ENCODE measurements at regions not wholly inside any gene's neighbourhood (a gene's known extent, or its start where the extent isn't known, plus 50 kb on each side); places are given as distances from the start of the nearest gene placed in this dataset.

GRCh38 chr2:121818546-121818945 is 63.1 kb downstream of the TSN start:
- no peaks in the 10 kb centered on the region for H3K27me3 ChIP-seq (ENCODE audit: control insufficient read depth, insufficient read depth, low read length)
- H3K36me3 ChIP-seq (ENCODE audit: control insufficient read depth, insufficient read depth, low read length), result no peaks in the 10 kb centered on the region
- H3K27ac ChIP-seq (ENCODE audit: low read length), result no peak overlapping the region
- no peak for DNase-seq
- peaks cover 3% of the 10 kb centered on the region for H3K9me3 ChIP-seq (replicated peaks; ENCODE audit: control insufficient read depth, low read depth, low read length)
- no CpG with 5 or more reads among the region's 1 CpG for WGBS (ENCODE audit: insufficient coverage)
- no peaks in the 10 kb centered on the region for H3K4me1 ChIP-seq (ENCODE audit: control insufficient read depth, insufficient read depth, low read length)
- no peak overlapping the region for H3K4me3 ChIP-seq (ENCODE audit: low read length)

- DNase-seq, result no peak
- H3K27ac ChIP-seq (ENCODE audit: low read length), result no peak overlapping the region
- no peaks in the 10 kb centered on the region for H3K4me1 ChIP-seq (ENCODE audit: control insufficient read depth, insufficient read depth, low read length)
- no peak overlapping the region for H3K4me3 ChIP-seq (ENCODE audit: low read length)
- 43% methylated on average over 6 of the region's 6 CpGs for WGBS (ENCODE audit: insufficient coverage)
- no peaks in the 10 kb centered on the region for H3K27me3 ChIP-seq (ENCODE audit: control insufficient read depth, insufficient read depth, low read length)
- peaks cover 3% of the 10 kb centered on the region for H3K9me3 ChIP-seq (replicated peaks; ENCODE audit: control insufficient read depth, low read depth, low read length)
- no peaks in the 10 kb centered on the region for H3K36me3 ChIP-seq (ENCODE audit: control insufficient read depth, insufficient read depth, low read length)
Observed at GRCh38 chr2:121819846-121820245, 64.4 kb downstream of the TSN start.

- Histone ChIP-seq H3K4me3 (ENCODE audit: low read length) (no peak overlapping the region), H3K27me3 (ENCODE audit: control insufficient read depth, insufficient read depth, low read length) (no peaks in the 10 kb centered on the region), H3K9me3 (replicated peaks; ENCODE audit: control insufficient read depth, low read depth, low read length) (peaks cover 3% of the 10 kb centered on the region), H3K4me1 (ENCODE audit: control insufficient read depth, insufficient read depth, low read length) (no peaks in the 10 kb centered on the region), H3K36me3 (ENCODE audit: control insufficient read depth, insufficient read depth, low read length) (no peaks in the 10 kb centered on the region), H3K27ac (ENCODE audit: low read length) (no peak overlapping the region)
- DNase-seq, result no peak
- WGBS (ENCODE audit: insufficient coverage), result 57% methylated on average over 4 of the region's 6 CpGs
Observed at GRCh38 chr2:121821476-121822158, 66.2 kb downstream of the TSN start.

- no peak for DNase-seq
- Histone ChIP-seq H3K27me3 (ENCODE audit: control insufficient read depth, insufficient read depth, low read length) (no peaks in the 10 kb centered on the region), H3K4me3 (ENCODE audit: low read length) (no peak overlapping the region), H3K4me1 (ENCODE audit: control insufficient read depth, insufficient read depth, low read length) (peaks cover 5% of the 10 kb centered on the region), H3K9me3 (replicated peaks; ENCODE audit: control insufficient read depth, low read depth, low read length) (no peaks in the 10 kb centered on the region), H3K27ac (ENCODE audit: low read length) (no peak overlapping the region), H3K36me3 (ENCODE audit: control insufficient read depth, insufficient read depth, low read length) (no peaks in the 10 kb centered on the region)
- WGBS (ENCODE audit: insufficient coverage), result 83% methylated on average over 4 of the region's 4 CpGs
Observed at GRCh38 chr2:121824264-121824663, 68.8 kb downstream of the TSN start.

GRCh38 chr2:121825003-121825950 is 69.8 kb downstream of the TSN start:
- Histone ChIP-seq H3K27ac (ENCODE audit: low read length) (no peak overlapping the region), H3K27me3 (ENCODE audit: control insufficient read depth, insufficient read depth, low read length) (no peaks in the 10 kb centered on the region), H3K9me3 (replicated peaks; ENCODE audit: control insufficient read depth, low read depth, low read length) (no peaks in the 10 kb centered on the region), H3K4me3 (ENCODE audit: low read length) (no peak overlapping the region), H3K36me3 (ENCODE audit: control insufficient read depth, insufficient read depth, low read length) (no peaks in the 10 kb centered on the region), H3K4me1 (ENCODE audit: control insufficient read depth, insufficient read depth, low read length) (peaks cover 5% of the 10 kb centered on the region)
- 60% methylated on average over 6 of the region's 8 CpGs for WGBS (ENCODE audit: insufficient coverage)
- no peak for DNase-seq

- Histone ChIP-seq H3K27me3 (ENCODE audit: control insufficient read depth, insufficient read depth, low read length) (no peaks in the 10 kb centered on the region), H3K4me3 (ENCODE audit: low read length) (no peak overlapping the region), H3K4me1 (ENCODE audit: control insufficient read depth, insufficient read depth, low read length) (peaks cover 5% of the 10 kb centered on the region), H3K27ac (ENCODE audit: low read length) (no peak overlapping the region), H3K9me3 (replicated peaks; ENCODE audit: control insufficient read depth, low read depth, low read length) (no peaks in the 10 kb centered on the region), H3K36me3 (ENCODE audit: control insufficient read depth, insufficient read depth, low read length) (no peaks in the 10 kb centered on the region)
- peak; percentile 69 for DNase-seq
- WGBS (ENCODE audit: insufficient coverage), result 17% methylated on average over 2 of the region's 3 CpGs
Observed at GRCh38 chr2:121826036-121826435, 70.6 kb downstream of the TSN start.

GRCh38 chr2:121828281-121828731 is 72.9 kb downstream of the TSN start:
- H3K27me3 ChIP-seq (ENCODE audit: control insufficient read depth, insufficient read depth, low read length), result no peaks in the 10 kb centered on the region
- 56% methylated on average over 8 of the region's 13 CpGs for WGBS (ENCODE audit: insufficient coverage)
- H3K9me3 ChIP-seq (replicated peaks; ENCODE audit: control insufficient read depth, low read depth, low read length), result no peaks in the 10 kb centered on the region
- DNase-seq, result peak; percentile 59
- peak overlapping the region; percentile 35 for H3K27ac ChIP-seq (ENCODE audit: low read length)
- no peak overlapping the region for H3K4me3 ChIP-seq (ENCODE audit: low read length)
- H3K36me3 ChIP-seq (ENCODE audit: control insufficient read depth, insufficient read depth, low read length), result no peaks in the 10 kb centered on the region
- H3K4me1 ChIP-seq (ENCODE audit: control insufficient read depth, insufficient read depth, low read length), result peaks cover 11% of the 10 kb centered on the region

GRCh38 chr2:121830809-121831208 is 75.4 kb downstream of the TSN start:
- H3K4me3 ChIP-seq (ENCODE audit: low read length), result no peak overlapping the region
- peak; percentile 23 for DNase-seq
- H3K4me1 ChIP-seq (ENCODE audit: control insufficient read depth, insufficient read depth, low read length), result peaks cover 12% of the 10 kb centered on the region
- no peaks in the 10 kb centered on the region for H3K27me3 ChIP-seq (ENCODE audit: control insufficient read depth, insufficient read depth, low read length)
- H3K27ac ChIP-seq (ENCODE audit: low read length), result no peak overlapping the region
- no peaks in the 10 kb centered on the region for H3K36me3 ChIP-seq (ENCODE audit: control insufficient read depth, insufficient read depth, low read length)
- no peaks in the 10 kb centered on the region for H3K9me3 ChIP-seq (replicated peaks; ENCODE audit: control insufficient read depth, low read depth, low read length)
- WGBS (ENCODE audit: insufficient coverage), result no CpG with 5 or more reads among the region's 1 CpG

GRCh38 chr2:121831841-121832240 is 76.4 kb downstream of the TSN start:
- Histone ChIP-seq H3K27ac (ENCODE audit: low read length) (peak overlapping the region; percentile 80), H3K4me3 (ENCODE audit: low read length) (no peak overlapping the region), H3K9me3 (replicated peaks; ENCODE audit: control insufficient read depth, low read depth, low read length) (no peaks in the 10 kb centered on the region), H3K27me3 (ENCODE audit: control insufficient read depth, insufficient read depth, low read length) (no peaks in the 10 kb centered on the region), H3K4me1 (ENCODE audit: control insufficient read depth, insufficient read depth, low read length) (peaks cover 18% of the 10 kb centered on the region), H3K36me3 (ENCODE audit: control insufficient read depth, insufficient read depth, low read length) (no peaks in the 10 kb centered on the region)
- 11% methylated on average over 5 of the region's 9 CpGs for WGBS (ENCODE audit: insufficient coverage)
- peak; percentile 95 for DNase-seq
